Upper lobe of left lung (tissue), 4 donors: ENCODE measurements at regions not wholly inside any gene's neighbourhood (a gene's known extent, or its start where the extent isn't known, plus 50 kb on each side); places are given as distances from the start of the nearest gene placed in this dataset.

ENCODE experiments used
- EP300 ChIP-seq, 4 donors: sonication (generic); formaldehyde crosslinking; IDR thresholded peaks; one replicate each; pipeline ENCODE4 v1.5.1; 2017; ENCODE audit warnings: antibody characterized with exemption in 4 of 4, control low read depth in 2 of 4
- TF ChIP-seq, protein P1 (sequence below), 6 experiments: fragments of 450-650 bp in 4 of 6; fragments of 200-600 bp in 2 of 6; sonication (generic) in 2 of 6; IDR thresholded peaks; one replicate each; pipeline ENCODE4 v1.5.1; 2016 to 2019; ENCODE audit warnings: antibody characterized with exemption in 6 of 6

DNA sequence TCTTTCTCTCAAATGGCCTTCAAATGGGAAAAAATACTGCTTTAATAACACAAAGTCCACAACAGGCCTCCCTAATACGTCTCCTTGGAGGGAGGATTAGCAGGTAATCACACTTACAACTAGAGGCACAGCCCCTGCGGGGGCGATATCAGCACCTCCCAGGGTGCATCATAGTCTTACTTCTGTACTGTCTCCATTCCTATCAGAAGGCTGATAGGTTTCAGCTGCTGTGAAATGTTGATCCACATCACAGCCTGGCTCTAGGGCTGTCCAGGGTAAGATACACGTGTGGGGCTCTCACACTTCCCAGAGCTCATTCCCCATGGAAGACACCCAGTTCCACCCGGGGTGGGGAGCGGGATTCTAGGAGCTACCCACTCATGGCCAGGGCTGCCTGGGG lies 139.1 kb upstream of the SFSWAP start:
- TF ChIP-seq, protein P1, sequence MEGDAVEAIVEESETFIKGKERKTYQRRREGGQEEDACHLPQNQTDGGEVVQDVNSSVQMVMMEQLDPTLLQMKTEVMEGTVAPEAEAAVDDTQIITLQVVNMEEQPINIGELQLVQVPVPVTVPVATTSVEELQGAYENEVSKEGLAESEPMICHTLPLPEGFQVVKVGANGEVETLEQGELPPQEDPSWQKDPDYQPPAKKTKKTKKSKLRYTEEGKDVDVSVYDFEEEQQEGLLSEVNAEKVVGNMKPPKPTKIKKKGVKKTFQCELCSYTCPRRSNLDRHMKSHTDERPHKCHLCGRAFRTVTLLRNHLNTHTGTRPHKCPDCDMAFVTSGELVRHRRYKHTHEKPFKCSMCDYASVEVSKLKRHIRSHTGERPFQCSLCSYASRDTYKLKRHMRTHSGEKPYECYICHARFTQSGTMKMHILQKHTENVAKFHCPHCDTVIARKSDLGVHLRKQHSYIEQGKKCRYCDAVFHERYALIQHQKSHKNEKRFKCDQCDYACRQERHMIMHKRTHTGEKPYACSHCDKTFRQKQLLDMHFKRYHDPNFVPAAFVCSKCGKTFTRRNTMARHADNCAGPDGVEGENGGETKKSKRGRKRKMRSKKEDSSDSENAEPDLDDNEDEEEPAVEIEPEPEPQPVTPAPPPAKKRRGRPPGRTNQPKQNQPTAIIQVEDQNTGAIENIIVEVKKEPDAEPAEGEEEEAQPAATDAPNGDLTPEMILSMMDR (IDR thresholded peaks at IDR 0.05), result no peak
- no peak for TF ChIP-seq EP300 (IDR thresholded peaks at IDR 0.05)
